Keratinocyte (primary cell): ENCODE measurements at regions not wholly inside any gene's neighbourhood (a gene's known extent, or its start where the extent isn't known, plus 50 kb on each side); places are given as distances from the start of the nearest gene placed in this dataset.

Experiments
- CTCF ChIP-seq, 3 experiments: IDR thresholded peaks in 1 of 3; conservative IDR thresholded peaks in 1 of 3; optimal IDR thresholded peaks in 1 of 3; 2 replicates in 2 of 3; 3 replicates in 1 of 3; pipeline versions ENCODE3 to v1.5.1; 2011; ENCODE audit warnings: low read length in 3 of 3, mild to moderate bottlenecking in 3 of 3, moderate library complexity in 2 of 3, control low read depth in 1 of 3, inconsistent platforms in 1 of 3; ENCODE audit not compliant: insufficient read depth in 2 of 3; ENCODE audit errors: extremely low read depth in 1 of 3
- EZH2 ChIP-seq: IDR thresholded peaks from one replicate; pipeline ENCODE4 v1.6.1; 2012; ENCODE audit warnings: inconsistent platforms, mild to moderate bottlenecking, low read length, moderate library complexity

DNA sequence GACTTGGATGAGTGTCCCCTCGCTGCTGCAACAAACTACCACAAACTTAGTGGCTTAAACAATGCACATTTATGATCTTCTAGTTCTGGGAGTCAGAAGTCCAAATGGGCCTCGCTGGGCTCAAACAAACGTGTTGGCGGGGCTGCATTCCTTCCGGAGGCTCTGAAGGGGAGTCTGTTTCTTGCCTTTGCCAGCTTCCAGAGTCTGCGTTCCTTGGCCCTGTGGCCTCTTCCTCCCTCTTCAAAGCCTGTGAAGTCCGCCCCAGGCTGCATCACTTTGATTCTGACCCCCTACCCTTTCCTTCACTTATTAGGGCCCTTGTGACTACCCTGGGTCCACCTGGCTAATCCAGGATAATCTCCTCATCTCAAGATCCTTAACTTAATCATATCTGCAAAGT is 80.3 kb upstream of the NECTIN1 start:
- TF ChIP-seq CTCF (optimal IDR thresholded peaks at IDR 0.05 in 1 of 3, IDR thresholded peaks at IDR 0.05 in 1 of 3, conservative IDR thresholded peaks at IDR 0.05 in 1 of 3; ENCODE audit: extremely low read depth in 1 of 3, insufficient read depth in 2 of 3, low read length in 3 of 3) (no peak), EZH2 (no peak)
